Neural cell (in vitro differentiated cells): ENCODE measurements at regions not wholly inside any gene's neighbourhood (a gene's known extent, or its start where the extent isn't known, plus 50 kb on each side); places are given as distances from the start of the nearest gene placed in this dataset.
"Not testable (repeated sequence)": the region's sequence is repeated elsewhere in the genome, so short reads cannot be mapped to it uniquely, and the experiment has no call there.

Experiments used
- POLR2AphosphoS5 ChIP-seq: IDR thresholded peaks from 2 replicates; pipeline ENCODE4 v1.6.1; 2012
- TF ChIP-seq, protein P1 (sequence below): fragments of 450-650 bp; IDR thresholded peaks from 2 replicates; pipeline ENCODE4 v1.5.1; 2014; ENCODE audit warnings: antibody characterized with exemption, mild to moderate bottlenecking, moderate library complexity; ENCODE audit not compliant: poor library complexity, severe bottlenecking

DNA sequence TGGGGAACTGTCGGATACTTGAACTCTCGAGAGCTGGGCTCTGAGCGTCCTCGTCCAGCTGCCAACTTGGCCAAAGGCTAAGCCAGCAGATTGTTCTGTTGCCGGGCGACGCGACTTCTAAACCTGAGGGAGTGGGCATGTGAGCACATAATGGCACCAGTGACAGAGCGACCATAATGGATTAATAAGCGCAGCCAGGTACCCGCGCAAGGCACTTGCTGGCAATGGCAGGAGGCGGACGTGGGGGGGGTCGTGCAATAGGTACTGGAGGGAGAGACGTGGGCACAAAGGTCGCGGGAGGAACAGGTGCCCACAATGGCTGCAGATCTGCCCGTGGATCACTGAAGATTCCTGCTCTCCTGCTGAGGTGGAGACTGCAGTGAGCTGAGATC lies 1368.7 kb downstream of the CDH12 start:
- TF ChIP-seq, protein P1, sequence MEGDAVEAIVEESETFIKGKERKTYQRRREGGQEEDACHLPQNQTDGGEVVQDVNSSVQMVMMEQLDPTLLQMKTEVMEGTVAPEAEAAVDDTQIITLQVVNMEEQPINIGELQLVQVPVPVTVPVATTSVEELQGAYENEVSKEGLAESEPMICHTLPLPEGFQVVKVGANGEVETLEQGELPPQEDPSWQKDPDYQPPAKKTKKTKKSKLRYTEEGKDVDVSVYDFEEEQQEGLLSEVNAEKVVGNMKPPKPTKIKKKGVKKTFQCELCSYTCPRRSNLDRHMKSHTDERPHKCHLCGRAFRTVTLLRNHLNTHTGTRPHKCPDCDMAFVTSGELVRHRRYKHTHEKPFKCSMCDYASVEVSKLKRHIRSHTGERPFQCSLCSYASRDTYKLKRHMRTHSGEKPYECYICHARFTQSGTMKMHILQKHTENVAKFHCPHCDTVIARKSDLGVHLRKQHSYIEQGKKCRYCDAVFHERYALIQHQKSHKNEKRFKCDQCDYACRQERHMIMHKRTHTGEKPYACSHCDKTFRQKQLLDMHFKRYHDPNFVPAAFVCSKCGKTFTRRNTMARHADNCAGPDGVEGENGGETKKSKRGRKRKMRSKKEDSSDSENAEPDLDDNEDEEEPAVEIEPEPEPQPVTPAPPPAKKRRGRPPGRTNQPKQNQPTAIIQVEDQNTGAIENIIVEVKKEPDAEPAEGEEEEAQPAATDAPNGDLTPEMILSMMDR: not testable (repeated sequence)
- not testable (repeated sequence) for TF ChIP-seq POLR2AphosphoS5
